IPS-18c (cell line): ENCODE measurements at regions not wholly inside any gene's neighbourhood (a gene's known extent, or its start where the extent isn't known, plus 50 kb on each side); places are given as distances from the start of the nearest gene placed in this dataset.

Source experiments
- H3K4me3 ChIP-seq: 2 replicates; pipeline ENCODE4 v1.7.0; 2013; ENCODE audit warnings: low read depth, mild to moderate bottlenecking, low read length, moderate library complexity; ENCODE audit not compliant: insufficient read depth
- H3K9me3 ChIP-seq: one replicate; pipeline ENCODE4 v1.6.1; 2013; ENCODE audit warnings: mild to moderate bottlenecking, low read length, moderate library complexity; ENCODE audit not compliant: control insufficient read depth, insufficient read depth

DNA sequence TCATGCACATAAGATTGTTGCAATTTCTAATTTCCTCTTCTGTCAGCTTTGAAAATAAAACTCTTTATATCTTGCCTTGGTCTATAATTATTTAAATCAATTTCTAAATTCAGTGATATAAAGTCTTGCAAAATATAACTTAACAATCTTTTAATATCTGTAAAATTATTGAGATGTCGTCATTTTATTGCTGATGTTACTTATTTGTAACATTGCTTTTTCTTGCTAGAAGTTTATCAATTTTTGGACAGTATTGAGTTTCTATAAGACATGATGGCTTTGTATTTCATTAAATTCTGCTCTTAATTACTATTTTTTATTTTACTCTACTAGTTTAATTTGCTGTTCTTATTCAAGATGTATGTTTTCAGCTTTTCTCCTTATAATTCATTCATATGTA lies 1036.5 kb downstream of the TMEM182 start:
- H3K4me3 ChIP-seq, result no peak overlapping the region
- no peaks in the 10 kb centered on the region for H3K9me3 ChIP-seq

DNA sequence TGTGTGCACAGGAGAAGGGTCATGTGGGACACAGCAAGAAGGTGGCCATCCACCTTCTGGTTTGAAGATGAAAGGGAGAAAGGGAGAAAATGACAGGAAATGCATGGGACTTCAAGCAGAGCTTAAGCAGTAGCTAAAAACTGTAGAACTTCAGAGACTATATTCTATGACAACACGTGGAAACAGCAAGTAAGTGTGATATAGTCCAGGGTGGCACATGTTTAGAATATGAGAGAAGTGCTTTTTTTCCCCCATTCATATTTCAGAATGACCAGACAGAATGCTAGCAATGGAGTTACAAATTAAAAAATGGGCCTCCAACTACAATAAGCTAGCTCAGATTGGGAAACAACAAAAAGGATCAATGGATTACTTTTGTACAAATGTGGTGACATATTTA lies 1042.2 kb downstream of the TMEM182 start:
- Histone ChIP-seq H3K9me3 (peaks cover 2% of the 10 kb centered on the region), H3K4me3 (no peak overlapping the region)

DNA sequence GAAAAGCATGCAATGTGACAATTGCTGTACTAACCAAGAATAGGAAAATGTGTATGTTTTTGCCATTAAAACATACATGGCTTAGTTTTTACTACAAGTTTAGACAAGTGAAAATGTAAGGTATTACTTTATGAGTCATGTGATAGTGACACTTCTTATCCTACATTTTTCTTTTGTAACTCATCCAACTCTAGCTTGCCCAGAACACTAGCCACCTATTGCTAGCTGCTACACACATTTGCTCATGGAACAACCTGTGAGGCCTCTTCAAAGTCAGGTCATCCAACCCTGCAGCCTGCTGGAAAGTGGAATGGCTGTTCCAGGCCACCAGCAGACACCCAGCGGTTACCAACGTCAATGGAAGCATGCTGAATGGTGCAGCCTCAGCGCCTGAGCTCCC lies 1043.9 kb downstream of the TMEM182 start:
- Histone ChIP-seq H3K4me3 (no peak overlapping the region), H3K9me3 (peaks cover 2% of the 10 kb centered on the region)

DNA sequence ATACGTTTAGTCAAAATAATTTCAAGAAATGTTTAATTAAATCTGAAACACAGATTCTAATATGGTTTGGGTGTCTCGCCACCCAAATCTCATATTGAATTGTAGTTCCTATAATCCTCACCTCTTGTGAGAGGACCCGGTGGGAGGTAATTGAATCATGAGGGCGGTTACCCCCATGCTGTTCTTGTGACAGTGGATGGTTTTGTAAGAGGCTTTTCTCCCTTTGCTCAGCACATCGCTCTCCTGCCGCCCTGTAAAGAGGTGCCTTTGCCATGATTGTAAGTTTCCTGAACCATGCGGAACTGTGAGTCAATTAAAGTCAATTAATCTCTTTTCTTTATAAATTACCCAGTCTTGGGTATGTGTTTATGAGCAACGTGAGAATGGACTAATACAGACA lies 1045.1 kb upstream of the POU3F3 start:
- Histone ChIP-seq H3K9me3 (peaks cover 2% of the 10 kb centered on the region), H3K4me3 (no peak overlapping the region)

DNA sequence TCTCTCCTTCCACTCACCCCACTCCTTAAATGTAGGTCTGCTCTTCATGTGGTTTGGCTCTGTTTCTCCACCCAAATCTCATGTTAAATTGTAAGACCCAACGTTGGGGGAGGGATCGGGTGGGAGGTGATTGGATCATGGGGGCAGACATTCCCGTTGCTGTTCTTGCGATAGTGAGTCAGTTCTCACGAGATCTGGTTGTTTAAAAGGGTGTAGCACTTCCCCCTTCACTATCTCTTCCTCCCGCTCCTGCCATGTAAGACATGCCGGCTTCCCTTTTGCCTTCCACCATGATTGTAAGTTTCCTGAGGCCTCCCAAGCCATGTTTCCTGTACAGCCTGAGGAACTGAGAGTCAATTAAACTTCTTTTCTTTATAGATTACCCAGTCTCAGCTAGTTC lies 1044.5 kb upstream of the POU3F3 start:
- Histone ChIP-seq H3K9me3 (peaks cover 2% of the 10 kb centered on the region), H3K4me3 (no peak overlapping the region; the same call in 1 of the 2 replicates)

DNA sequence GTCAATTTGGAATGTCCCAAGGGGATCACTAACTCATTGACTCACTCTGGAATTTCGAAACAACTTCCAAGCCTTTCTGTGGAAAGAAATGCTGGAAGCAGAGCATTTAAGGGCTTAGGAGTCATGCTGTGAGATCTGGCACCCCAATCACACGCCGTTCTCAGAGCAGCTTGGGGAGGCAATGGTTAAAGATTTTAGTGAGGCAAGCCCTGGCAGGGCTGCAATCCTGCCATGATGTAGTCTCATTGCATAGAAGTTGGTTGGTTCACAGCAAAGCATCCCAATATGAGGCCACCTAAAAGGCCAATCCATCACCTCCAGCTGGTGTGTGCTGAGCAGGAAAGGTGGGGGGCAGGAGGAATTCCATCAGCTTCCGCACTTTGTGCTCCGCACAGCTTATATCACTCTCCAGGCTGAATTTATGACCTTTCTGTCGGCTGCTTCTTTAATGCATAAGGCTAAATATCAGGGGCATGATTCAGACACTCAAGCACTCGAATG lies 1043.9 kb upstream of the POU3F3 start:
- Histone ChIP-seq H3K9me3 (peaks cover 2% of the 10 kb centered on the region), H3K4me3 (no peak overlapping the region)

DNA sequence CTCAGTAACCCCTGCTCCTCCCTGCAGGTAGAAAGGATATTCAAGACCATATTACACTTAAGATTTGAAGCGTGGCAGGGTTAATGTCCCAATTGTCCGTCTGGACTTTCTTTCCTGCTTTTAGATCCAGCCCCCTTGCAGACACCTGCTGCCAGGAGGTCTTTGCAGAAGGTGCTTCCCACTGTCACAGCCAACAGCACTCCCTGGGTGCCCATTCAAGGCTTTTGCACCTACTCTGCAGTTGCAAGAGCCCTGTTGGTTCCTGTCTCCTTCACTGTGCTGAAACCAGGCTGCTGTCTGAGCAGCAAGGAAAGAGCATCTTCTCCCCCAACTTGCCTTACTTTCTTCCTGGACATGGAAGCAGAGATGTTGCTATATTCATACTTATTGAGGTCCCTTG lies 1043.0 kb upstream of the POU3F3 start:
- Histone ChIP-seq H3K4me3 (no peak overlapping the region), H3K9me3 (peaks cover 2% of the 10 kb centered on the region)

DNA sequence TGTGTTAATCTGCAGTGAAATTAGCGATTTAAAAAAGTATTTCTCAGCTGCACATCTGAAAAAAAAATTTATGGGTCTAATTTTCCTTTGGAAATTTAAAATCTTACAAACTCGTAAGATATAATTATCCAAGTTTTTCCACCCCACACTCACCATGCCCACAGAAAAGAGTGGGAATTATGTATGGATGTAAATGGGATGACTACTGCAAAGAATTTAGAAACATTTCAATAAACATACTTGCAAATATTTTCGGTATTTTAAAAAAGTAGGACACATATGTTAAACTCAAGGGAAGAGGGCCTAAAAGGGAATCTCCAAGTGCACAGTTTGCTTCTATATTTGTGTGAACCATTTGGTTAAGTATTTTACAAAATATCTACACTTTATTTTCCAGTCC lies 1039.9 kb upstream of the POU3F3 start:
- Histone ChIP-seq H3K9me3 (no peaks in the 10 kb centered on the region), H3K4me3 (no peak overlapping the region)

DNA sequence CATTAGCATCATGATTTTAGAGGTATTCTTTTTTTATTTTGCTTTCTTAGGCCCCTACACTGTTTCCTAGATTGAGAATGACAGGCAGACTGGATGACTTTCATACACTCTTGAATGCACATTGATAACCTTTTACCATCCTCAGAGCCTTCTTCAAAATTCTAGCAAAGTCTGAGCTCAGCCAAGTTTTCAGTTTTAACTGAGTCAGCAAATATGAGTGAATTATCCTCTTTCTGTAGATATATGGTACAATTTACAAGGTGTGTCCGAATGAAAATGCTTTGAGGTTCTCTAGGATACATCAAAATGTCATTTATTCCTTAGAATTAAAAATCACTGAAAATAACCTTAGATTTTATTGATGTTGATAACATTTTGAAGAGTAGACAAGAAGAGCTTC lies 1038.2 kb upstream of the POU3F3 start:
- H3K9me3 ChIP-seq, result no peaks in the 10 kb centered on the region

DNA sequence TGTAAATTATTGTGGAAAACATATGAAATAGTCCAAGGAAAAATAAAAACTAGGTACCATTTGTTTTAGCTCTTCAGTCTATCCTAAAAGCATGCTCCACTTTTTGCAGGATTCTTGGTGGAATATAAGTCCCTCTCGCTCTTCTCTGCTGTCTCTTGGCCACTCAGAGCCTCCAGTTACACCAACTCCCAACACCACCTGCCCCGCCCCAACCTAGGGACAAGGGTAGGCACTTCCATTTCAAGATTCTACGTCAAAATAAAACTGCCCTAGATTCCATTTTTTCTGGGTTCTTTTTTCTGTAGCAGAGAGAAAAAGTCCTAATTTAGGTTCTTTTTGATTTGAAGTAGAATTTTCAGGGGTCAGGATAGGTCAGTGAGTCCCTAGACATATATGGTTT lies 1036.2 kb upstream of the POU3F3 start:
- no peaks in the 10 kb centered on the region for H3K9me3 ChIP-seq
- no peak overlapping the region for H3K4me3 ChIP-seq

More for the DNA sequence above, 1038.2 kb upstream of the POU3F3 start:
- no peak overlapping the region for H3K4me3 ChIP-seq

DNA sequence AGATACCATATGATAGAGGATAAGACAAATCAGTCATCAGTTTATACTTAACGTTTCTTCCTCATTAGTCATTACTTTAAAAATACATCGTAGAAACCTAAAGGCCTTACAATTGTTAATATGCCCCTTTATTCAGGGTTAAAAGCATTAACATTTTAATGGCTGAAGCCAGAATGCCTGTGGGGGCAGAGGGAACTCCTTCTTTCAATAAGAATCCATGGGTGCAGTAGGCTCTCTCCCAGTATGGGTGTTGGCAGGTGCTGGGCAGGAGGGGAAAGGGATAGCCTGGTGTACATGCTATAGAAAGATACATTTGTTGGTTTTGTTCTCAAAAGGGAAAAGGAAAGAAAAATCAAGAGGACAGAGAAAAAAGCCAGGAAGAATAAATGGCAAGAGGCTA lies 1035.7 kb upstream of the POU3F3 start:
- no peak overlapping the region for H3K4me3 ChIP-seq
- no peaks in the 10 kb centered on the region for H3K9me3 ChIP-seq

DNA sequence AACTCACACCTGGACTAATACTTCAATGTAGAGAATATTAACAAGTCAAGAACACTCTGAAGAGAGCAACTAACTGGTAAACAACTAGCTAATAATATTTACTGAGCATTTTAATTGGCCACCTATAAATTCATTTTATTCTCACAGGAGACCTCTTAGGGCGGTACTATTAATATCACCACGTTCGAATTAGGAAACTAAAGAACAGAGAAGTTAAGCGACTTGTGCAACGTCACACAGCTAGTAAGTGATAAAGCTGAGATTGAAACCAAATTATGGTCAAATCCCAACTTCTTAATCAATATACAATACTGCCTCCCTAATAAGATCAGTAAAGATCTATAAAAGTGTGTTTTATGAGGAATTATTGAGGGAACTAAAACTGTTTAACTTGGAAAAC lies 1034.3 kb upstream of the POU3F3 start:
- H3K4me3 ChIP-seq, result no peak overlapping the region
- H3K9me3 ChIP-seq, result no peaks in the 10 kb centered on the region

DNA sequence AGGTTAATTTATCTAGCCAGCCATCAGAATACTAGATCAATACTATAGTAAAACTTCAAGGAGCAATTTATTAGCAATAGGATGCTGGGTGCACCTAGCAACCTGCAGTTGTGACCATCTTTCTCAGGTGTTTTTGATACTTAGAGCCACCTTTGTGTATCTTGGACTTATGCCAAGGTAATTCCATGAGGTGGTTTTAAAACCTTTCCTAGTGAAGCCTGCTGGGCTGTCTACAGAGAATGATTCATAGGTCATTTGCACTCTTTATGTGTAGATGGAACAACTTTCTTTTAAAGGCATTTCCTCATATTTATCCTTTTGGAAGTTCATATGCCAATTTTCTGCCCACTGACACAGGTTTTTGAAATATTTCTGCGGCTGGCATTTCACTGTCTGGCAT lies 1030.1 kb upstream of the POU3F3 start:
- H3K9me3 ChIP-seq, result no peaks in the 10 kb centered on the region
- no peak overlapping the region for H3K4me3 ChIP-seq

DNA sequence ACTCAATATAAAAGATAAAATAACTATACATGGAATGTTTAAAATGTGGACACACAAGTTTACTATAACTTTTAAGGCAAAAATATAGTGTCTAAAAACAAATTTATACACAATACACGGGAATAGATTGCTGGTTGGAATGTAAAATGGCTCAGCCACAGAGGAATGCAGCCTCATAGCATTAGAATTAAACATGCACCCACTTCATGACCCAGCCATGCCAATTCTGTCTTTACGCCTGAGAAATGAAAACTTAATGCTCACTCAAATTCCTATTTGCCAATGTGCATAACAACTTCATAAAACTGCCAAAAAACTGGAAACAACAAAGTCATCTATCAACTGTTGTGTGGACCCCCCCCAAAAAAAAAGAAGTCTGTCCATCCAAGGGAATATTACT lies 1006.6 kb upstream of the POU3F3 start:
- Histone ChIP-seq H3K4me3 (no peak overlapping the region), H3K9me3 (no peaks in the 10 kb centered on the region)

DNA sequence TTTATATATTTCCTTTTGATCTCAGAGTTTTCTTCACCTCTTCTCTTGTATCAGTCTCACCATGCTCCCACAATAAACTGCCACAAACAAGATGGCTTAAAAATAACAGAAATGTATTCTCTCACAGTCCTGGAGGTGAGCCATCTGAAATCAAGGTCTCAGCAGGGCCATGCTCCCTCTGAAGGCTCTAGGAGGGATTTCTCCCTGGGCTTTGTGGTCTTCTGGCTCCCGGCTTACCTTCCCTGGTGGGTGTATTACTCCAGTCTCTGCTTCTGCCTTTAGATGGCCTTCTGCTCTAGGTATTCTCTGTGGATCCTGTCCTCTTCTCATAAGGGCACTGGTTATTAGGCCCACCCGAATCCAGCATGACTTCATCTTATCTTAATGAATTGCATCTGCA lies 994.7 kb upstream of the POU3F3 start:
- Histone ChIP-seq H3K4me3 (no peak overlapping the region), H3K9me3 (no peaks in the 10 kb centered on the region)

DNA sequence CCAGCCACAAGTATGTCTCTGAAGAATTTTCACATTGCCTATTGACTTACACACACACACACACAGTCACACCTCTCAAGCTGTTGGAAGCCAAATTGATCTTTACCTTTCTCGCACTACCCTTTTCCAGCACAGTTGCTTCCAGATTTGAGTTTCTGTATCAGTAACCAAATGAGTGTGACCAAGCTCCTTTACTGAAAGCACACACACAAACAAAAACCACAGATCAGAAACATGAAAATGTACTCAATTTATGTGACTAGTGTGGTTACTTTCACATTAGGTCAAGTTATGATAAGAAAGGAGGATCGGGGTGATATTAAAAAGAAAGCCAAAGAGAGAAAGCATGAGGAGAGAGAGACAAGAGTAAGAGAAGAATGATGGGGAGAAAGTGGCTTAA lies 993.9 kb upstream of the POU3F3 start:
- Histone ChIP-seq H3K9me3 (no peaks in the 10 kb centered on the region), H3K4me3 (no peak overlapping the region)

DNA sequence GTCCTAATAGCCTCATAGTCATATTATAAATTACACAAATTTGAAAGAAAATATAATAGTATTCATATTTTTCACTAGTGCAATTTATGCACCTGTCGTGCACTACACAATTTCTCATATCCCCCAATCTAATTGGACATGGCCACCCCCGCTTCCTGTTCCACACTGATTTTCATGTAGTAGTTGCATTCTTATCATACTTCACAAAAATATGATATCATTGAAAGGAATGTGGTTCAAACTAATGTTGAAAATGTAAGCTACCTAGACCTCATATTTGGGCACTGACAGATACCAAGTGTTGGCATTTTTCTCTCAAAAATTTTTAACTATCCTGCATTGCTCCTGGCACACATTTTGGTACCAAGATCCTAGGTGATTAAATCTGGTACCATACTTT lies 985.5 kb upstream of the POU3F3 start:
- H3K4me3 ChIP-seq, result no peak overlapping the region
- no peaks in the 10 kb centered on the region for H3K9me3 ChIP-seq

DNA sequence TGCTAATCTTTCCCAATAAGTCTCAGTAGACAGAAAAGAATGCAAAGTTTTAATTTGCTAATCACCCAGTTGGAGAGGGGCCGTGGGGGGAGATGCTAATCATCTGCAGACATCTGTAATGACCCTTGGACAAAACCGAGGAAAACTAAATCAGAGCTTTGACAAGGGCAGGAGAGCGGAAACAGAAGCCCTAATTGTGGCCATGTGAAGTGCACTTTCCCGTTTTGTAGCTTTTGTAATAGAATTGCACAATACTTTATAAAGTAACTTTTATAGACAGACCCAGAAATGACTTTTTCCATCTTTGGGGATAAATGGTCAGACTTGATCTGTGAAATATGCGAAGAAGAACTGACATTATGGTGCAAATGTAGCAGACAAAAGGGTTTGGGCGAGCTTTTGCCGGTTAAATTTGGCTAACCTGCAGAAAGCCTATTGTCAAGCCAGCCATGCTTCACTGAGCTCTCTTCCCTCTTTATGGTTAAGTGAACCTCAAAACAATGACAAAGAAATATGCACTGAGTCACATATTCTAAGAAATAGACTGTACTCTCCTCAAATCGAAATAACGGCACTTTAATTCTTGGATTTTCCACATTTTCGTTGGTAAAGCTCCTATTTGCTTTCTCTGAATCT lies 980.1 kb upstream of the POU3F3 start:
- Histone ChIP-seq H3K4me3 (no peak overlapping the region), H3K9me3 (no peaks in the 10 kb centered on the region)

DNA sequence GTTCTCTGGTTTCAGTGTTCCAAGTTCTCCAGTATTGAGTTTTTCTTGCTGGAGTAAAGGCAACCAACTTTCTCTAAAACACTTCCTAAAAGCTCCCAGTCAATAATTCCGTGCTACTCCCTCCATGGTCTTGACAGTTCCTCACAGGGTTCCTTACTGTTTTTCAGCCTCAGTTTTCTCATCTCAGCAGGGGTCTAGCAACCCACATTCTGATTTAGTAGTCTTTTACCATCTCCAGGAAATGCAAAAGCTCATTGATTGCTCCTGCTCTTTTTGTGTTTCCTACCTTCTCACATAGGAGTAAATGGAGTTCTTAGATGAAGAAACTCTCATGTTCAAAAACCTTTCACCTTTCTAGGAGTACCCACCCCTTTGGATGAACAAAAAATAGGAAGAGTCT lies 978.8 kb upstream of the POU3F3 start:
- Histone ChIP-seq H3K4me3 (no peak overlapping the region), H3K9me3 (no peaks in the 10 kb centered on the region)
